ENCODE measurements at regions not wholly inside any gene's neighbourhood (a gene's known extent, or its start where the extent isn't known, plus 50 kb on each side); places are given as distances from the start of the nearest gene placed in this dataset.

DNA sequence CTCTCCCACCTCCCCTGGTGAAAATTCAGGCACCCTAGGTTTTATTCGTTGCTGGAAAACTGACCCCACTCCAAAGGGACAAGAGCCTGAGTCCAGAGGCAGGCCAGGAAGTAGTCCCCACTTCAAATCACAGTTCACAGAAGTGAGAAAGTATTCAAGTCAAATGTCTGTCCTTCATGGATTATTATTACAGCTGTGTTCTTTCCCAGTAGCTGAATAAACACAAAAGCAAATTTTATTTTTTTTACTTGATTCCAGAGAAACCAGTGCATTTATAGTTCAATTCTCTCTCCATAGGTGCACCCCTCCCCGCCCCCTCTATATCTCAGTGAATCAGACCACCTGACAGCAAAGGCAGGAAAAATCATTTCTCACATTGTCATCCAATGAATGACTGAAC is 113.8 kb upstream of the COL1A2 start:
- H3K9me3 Mint-ChIP-seq = no peaks in the 10 kb centered on the region
- no peaks in the 10 kb centered on the region for H3K27me3 Mint-ChIP-seq (ENCODE audit: low read depth)
- no peaks in the 10 kb centered on the region for H3K36me3 Mint-ChIP-seq (ENCODE audit: low read depth)
- no peak overlapping the region for H3K4me3 Mint-ChIP-seq
- TF ChIP-seq, protein P1, sequence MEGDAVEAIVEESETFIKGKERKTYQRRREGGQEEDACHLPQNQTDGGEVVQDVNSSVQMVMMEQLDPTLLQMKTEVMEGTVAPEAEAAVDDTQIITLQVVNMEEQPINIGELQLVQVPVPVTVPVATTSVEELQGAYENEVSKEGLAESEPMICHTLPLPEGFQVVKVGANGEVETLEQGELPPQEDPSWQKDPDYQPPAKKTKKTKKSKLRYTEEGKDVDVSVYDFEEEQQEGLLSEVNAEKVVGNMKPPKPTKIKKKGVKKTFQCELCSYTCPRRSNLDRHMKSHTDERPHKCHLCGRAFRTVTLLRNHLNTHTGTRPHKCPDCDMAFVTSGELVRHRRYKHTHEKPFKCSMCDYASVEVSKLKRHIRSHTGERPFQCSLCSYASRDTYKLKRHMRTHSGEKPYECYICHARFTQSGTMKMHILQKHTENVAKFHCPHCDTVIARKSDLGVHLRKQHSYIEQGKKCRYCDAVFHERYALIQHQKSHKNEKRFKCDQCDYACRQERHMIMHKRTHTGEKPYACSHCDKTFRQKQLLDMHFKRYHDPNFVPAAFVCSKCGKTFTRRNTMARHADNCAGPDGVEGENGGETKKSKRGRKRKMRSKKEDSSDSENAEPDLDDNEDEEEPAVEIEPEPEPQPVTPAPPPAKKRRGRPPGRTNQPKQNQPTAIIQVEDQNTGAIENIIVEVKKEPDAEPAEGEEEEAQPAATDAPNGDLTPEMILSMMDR (IDR thresholded peaks at IDR 0.05; ENCODE audit: unreplicated experiment in 3 of 3) = no peak
- peak overlapping the region in 1 of 3 experiments; percentile 36 for H3K27ac Mint-ChIP-seq
- H3K4me1 Mint-ChIP-seq = peaks cover 39% of the 10 kb centered on the region

DNA sequence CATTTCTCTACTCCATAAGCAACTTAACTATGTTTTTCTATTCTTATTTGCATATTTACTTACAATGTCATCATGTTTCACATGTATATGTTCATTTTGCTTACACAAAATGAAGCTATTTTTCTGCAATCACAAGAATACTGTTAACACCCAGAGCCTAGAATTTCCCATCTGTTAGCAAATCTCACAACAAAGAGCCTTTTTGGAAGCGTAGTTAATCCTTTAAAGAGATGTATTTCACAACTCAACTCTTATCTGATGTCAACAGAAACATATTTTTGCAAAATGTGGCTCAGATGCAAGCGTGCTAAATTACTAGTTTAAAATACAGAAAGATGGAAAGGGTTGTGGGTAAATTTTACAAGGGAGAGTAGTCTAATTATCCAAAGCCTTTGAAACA is 110.6 kb upstream of the COL1A2 start:
- H3K4me1 Mint-ChIP-seq = peaks cover 41% of the 10 kb centered on the region
- peak overlapping the region in 2 of 3 experiments; percentile 33 to 38 for H3K27ac Mint-ChIP-seq
- no peaks in the 10 kb centered on the region for H3K27me3 Mint-ChIP-seq (ENCODE audit: low read depth)
- no peak overlapping the region for H3K4me3 Mint-ChIP-seq
- TF ChIP-seq, protein P1 (IDR thresholded peaks at IDR 0.05; ENCODE audit: unreplicated experiment in 3 of 3) = no peak
- H3K9me3 Mint-ChIP-seq = no peaks in the 10 kb centered on the region
- no peaks in the 10 kb centered on the region for H3K36me3 Mint-ChIP-seq (ENCODE audit: low read depth)

DNA sequence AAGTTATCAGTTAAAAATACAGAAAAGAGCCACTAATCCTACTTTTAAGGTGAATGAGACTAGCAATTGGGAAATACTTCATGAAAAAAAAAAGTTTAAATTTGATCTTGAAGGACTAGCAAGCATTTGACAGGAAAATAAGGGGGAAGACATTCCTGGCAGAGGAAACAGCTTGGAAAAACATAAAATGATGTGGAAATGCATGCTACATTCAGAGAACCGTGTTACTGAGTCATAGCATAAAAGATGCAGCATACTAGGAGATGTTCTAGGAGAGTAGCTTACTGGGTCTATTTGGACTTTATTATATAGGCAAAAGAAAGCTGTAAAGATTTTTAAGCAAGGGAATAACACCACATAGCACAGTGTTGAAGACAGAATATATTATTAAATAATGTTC is 108.6 kb upstream of the COL1A2 start:
- no peaks in the 10 kb centered on the region for H3K27me3 Mint-ChIP-seq (ENCODE audit: low read depth)
- TF ChIP-seq, protein P1 (IDR thresholded peaks at IDR 0.05; ENCODE audit: unreplicated experiment in 3 of 3) = no peak
- peaks cover 38% of the 10 kb centered on the region for H3K4me1 Mint-ChIP-seq

DNA sequence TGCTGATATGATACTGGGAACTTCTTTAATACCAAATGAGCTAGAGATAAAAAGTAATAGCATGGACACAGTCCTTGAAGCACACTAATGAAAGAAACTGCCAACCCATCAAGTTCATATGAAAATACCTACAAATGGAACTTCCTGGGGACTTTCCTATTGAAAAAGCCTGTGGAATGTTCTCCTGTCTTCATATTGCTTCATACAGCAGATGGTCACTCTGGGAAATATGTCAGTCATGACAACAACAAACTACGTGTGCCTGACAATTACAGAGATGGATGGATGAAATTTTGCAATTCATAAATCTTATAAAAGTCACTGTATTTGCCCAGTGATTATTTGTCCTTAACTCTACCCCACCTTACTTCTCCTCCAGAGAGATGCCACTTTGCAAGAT is 106.6 kb upstream of the COL1A2 start:
- Mint-ChIP-seq H3K4me3 (no peak overlapping the region), H3K9me3 (no peaks in the 10 kb centered on the region), H3K36me3 (ENCODE audit: low read depth) (no peaks in the 10 kb centered on the region), H3K27me3 (ENCODE audit: low read depth) (no peaks in the 10 kb centered on the region), H3K27ac (no peak overlapping the region), H3K4me1 (peaks cover 30% of the 10 kb centered on the region)
- TF ChIP-seq, protein P1 (IDR thresholded peaks at IDR 0.05; ENCODE audit: unreplicated experiment in 3 of 3) = no peak

More for the DNA sequence above, 108.6 kb upstream of the COL1A2 start:
- H3K9me3 Mint-ChIP-seq = no peaks in the 10 kb centered on the region
- no peak overlapping the region for H3K4me3 Mint-ChIP-seq
- H3K36me3 Mint-ChIP-seq (ENCODE audit: low read depth) = no peaks in the 10 kb centered on the region
- H3K27ac Mint-ChIP-seq = peak overlapping the region in 1 of 3 experiments; percentile 20

DNA sequence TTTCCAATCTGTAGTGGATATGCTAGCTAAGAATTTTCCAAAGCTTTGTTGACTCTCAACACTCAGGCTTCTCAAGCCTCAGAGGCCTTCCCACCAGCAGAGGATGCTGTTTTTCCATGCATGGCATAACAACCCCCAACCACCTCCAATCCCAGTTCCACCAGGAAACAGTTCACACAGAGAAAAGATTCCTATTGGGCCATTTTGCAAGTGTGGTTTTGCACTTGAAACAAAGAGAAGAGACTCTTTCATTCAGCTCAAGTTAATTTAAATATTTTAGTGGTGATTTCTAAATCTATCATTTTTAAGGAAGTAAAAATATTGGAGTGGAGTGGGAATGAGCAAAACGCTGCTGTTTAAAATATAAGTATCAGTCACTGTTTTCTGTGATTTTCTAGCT is 105.6 kb upstream of the COL1A2 start:
- no peaks in the 10 kb centered on the region for H3K9me3 Mint-ChIP-seq
- H3K4me3 Mint-ChIP-seq = no peak overlapping the region
- H3K27me3 Mint-ChIP-seq (ENCODE audit: low read depth) = no peaks in the 10 kb centered on the region
- TF ChIP-seq, protein P1 (IDR thresholded peaks at IDR 0.05; ENCODE audit: unreplicated experiment in 3 of 3) = peak; percentile 87 to 98 (median 90)
- no peaks in the 10 kb centered on the region for H3K36me3 Mint-ChIP-seq (ENCODE audit: low read depth)
- peaks cover 27% of the 10 kb centered on the region for H3K4me1 Mint-ChIP-seq
- H3K27ac Mint-ChIP-seq = peak overlapping the region; percentile 43 to 69 (median 61)

DNA sequence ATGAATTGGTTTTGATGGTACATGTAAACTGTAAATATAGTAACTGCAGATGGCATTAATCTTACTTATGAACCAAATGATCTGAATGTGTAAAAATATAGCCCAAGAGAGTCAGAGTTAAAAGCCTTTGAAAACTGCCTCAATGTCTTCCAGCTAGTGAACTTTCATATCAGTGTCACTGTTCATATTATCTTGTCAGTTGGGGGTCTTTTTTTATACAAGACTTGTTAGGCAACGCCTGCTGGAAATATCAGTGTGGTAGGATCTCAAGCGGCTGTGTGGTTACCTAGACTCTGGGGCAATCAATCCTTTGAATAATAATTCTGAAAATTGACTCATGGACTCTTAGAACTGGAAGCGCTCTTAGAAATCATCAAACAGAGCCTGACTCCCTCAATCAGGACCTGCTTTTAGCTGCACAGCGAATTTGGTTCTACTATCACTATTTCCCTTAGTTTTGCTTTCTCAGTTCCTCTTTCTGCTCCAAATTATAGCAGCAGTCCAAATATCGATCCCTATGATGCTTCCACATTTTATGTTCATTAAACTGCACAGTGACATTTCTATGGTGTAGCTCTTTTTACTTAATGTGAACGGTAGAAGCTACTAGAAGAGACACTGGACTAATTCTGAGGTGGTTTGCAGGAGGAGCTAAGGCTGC is 100.1 kb upstream of the COL1A2 start:
- no peaks in the 10 kb centered on the region for H3K9me3 Mint-ChIP-seq
- H3K27me3 Mint-ChIP-seq (ENCODE audit: low read depth) = no peaks in the 10 kb centered on the region
- H3K4me3 Mint-ChIP-seq = no peak overlapping the region
- H3K4me1 Mint-ChIP-seq = peaks cover 48% of the 10 kb centered on the region
- no peaks in the 10 kb centered on the region for H3K36me3 Mint-ChIP-seq (ENCODE audit: low read depth)
- peak overlapping the region in 2 of 3 experiments; percentile 97 to 99 for H3K27ac Mint-ChIP-seq
- TF ChIP-seq, protein P1 (IDR thresholded peaks at IDR 0.05; ENCODE audit: unreplicated experiment in 3 of 3) = no peak

Data from nephron (organoid).